Forelimb muscle (tissue), 1 donor: ENCODE measurements at regions not wholly inside any gene's neighbourhood (a gene's known extent, or its start where the extent isn't known, plus 50 kb on each side); places are given as distances from the start of the nearest gene placed in this dataset.

Source experiments
- DNase-seq: peaks from one replicate; pipeline ENCODE4 v3.0.0-alpha.2; 2013; ENCODE audit warnings: low read depth

DNA sequence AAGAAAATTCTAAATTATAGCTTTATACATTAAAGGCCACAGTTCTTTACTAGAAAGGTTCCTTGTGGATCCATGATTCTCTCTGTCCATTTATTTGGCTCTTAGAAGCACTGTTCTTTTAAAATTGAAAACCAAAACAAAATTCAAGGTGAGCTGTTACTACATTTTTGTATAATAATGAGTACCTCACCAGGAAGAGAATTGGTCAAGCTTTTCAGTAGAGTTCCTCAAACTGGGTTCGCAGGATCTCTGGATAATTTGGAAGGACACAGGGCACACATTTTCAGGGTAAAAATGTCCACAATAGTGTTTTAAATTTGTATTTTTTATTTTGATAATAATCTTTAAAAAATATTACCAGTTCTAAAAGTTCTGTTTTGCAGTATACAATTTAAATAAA, 93.0 kb downstream of the PPP1R3A start:
- DNase-seq, result no peak

DNA sequence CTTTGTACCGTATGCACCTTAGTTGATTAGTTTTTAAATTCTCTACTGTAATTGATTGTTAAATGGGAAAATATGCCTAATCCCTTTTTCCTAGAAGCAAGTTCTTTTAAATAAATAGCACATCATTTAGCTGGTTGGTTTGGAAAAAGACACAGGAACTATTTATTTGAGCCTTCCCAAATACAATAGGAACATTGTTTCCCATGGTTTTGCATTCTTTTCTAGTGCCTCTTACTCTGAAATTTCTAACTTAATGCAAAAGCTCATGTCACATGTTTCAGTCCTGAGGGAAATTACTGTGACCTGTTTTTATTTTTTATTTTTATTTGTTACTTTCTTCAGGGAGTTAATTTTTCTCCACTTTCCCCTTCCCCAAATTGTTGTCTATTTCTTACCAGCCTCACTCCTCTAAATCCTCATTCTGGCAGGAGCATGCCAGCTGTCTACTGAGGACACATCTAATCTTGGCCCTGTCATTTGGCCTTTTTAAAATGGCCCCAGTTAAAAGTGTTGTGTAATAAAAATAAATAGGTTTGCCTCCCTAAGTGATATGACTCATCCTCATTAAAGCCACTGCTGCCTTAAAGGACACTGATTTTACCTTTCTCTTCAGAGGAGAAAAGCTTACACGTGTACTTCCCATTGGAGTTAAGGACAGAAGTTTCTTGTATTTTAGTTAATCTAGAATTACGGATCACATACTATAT, 94.5 kb downstream of the PPP1R3A start:
- no peak for DNase-seq

DNA sequence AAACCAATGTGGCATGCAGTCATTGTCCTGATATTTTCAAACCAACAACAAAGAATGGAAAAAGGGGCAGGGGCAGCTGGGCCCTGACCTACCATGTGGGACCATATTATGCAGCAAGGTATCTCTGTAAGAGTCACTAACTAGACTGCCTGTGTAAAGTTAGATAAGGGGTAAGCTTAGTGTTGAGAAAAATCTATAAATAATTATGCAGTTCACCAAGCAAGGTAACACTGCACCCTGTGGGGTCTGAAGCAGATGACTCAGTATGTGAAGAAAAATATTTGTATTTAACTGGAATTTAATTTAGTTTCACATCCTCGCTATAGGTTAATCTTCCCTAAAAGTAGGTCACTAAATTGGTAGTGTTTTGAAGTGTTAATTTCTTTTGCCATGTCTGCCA, 99.3 kb downstream of the PPP1R3A start:
- DNase-seq, result no peak

DNA sequence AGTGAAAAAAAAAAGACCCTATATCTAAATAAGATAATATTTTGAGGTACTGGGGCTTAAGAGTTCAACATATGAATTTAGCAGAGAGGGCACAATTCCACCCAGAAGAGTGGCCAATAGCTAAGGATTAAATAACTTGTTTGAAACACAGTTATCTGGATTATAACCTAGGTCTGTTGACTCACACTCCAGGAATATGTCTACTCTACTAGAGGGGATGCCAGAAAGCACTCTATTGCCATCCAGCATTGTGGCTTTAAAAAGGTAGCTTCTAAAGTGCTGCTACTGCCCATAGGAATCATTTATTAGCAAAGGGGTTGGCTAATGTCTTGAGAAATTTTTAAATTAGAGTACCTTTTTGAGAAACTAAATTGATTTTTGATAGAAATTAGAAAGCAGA, 102.2 kb downstream of the PPP1R3A start:
- DNase-seq, result no peak

DNA sequence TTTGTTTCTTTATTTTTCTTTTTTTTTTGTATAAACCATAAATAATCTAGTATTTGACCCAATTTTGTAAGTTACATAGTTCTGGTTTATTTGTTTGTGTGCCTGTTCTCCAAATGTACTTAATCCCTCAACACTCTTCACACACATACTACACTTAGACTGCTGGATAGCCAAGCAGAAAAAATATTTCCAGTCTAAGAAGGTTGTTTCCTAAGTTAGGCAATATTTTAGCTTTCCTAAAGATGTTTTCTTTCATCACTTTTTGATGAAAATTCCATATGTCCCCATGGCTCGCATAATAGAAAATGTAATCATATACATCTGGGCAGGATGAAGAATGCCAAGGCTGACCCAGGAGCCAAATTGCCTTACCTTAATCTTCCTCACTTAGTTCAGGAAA, 105.3 kb downstream of the PPP1R3A start:
- DNase-seq, result no peak

DNA sequence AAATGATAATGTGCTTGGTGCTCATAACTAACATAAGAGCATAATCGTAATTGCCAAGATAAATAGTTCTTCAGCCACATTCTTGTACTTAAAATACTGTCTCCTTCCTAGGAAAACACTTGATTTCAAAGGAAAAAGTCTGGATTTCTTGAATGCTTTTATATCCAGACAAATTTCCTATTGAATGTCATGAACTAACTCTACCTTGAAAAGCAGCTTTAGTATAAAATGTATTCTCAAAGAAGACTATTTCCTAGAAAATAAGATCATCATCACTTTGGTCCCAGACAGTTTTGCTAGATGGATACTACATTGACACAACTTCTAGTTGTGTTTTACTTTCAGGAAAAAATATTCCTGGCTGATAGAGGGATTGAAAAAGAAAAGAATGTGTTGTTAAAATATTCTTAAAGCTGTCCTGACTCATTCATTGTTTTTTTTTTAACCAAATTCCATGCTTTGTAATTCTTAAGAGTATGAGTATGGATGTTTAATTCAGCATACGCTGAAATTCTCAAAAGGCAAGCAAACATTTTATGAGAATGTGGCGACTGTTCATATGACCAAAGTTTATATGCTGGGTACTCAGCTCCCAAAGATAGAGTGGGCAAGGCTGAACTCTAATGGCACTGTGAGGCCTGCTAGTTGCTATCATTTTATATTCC, 106.1 kb downstream of the PPP1R3A start:
- DNase-seq, result no peak

DNA sequence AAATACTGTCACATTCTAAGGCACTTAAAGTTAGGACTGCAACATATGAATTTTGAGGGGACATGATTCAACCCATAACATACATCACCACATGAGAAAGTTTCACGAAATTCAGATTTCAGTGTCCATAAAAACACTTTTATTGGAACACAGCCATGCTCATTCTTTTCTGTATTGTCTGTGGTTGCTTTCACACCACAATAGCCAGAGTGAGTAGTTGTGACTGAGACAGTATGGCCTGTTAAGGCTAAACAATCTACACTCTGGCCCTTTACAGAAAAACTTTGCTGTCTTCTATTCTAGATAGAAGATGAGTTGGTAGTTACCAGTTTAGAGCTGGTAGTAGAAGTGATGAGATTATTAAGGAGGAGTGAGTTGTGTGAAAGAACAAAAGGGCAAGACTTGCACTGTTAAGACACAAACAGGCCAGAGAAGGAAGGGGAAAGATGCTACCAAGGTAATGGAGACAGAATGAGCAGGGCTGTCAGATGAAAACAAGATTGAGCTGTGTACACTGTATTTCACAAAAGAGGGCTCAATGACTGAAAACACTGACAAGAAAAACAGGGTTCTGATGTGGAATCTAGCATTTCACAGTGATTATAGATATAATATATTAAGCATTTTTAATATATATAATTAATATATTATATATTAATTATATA, 108.6 kb downstream of the PPP1R3A start:
- no peak for DNase-seq

DNA sequence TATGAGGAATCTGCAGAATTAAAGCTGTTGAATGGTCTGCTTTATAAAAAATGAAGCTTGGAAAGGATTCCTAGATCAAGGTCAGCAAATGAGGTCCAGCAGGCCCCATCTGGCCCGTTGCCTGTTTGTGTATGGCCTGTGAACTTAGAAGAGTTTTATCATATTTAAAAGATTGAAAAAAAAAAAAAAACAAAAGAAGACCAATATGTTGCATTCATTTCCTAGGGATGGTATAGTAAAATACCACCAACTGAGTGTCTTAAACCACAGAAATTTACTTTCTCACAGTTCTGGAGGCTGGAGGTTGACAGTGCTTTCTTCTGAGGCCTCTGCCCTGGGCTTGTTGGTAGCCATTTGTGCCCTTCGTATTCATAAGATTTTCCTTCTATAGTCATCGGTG, 109.2 kb downstream of the PPP1R3A start:
- no peak for DNase-seq

DNA sequence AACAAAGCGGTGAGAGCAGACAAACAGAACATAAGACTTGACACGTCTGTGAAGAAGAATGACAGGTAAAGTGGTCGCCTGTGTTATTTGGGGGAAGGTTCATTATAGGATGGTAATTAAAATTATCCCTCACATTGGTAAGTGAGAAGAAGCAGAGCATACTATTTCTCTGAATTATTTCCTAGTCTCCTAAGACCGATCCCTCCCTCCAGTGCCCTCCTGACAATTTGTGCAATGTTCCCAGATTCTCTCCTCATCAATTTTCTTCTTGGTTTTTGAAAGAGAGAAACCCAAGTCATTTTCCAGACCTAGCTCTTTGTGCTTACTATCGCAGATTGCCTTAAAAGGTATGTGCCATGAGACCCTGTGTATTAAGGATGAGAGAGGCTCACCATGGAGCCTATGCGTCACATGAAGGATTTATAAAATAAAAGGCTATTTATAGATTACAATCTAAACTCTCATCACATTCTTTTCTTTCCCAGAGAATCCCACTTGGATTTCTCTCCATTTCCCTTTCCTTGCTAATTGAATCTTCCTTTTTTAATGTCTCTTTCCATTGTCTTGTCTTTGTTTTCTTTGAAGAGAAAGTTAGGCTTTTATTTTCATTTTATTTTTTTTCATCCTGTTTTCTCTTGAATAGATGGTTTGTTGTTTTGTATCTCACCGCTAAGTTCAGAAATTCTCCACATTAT, 112.0 kb downstream of the PPP1R3A start:
- no peak for DNase-seq

DNA sequence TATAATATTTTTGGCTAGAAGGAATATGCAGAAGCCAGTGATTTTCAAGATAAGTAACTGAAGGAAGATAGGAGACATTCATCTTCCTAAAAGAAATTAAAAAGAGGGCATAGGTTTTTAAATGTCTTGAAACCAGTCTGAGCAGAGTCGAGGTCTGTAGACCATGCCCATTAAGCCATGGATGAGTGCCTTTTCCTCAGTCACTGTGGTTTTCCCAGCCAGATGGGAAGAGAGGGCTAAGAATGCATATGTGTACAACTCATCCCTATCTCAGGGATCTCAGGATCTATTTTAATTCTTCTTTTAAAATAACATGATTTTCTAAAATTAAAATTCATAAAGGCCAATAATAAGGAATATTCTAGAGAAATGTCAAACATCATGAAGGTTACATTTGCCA, 112.8 kb downstream of the PPP1R3A start:
- no peak for DNase-seq

DNA sequence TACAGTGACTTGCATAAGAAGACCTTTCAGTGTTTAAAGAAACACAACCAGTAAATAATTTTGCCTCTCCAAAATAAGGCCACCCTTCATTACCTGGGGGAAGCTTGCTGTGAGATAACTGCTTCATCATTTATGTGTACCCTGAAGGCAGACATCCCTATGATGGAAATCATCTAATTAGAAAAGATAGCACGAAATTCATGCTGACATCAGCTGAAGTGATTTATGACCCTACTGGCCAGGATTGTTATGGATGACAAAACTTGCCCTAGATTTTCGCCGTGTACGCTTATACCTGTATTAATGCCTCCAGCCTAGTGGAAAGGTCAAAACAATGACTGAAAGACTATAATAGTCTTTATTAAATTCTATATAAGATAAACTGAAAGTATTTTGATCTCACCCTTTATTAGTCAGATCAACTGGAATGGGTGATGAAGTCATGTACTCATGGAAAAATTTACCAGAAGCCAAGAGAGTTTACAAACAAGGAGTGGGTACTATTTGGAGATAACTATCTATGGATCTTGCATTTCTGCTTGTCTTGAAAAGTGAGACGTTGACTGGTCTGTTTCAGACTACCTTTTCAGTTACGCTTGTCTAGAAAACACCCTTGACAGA, 114.2 kb downstream of the PPP1R3A start:
- no peak for DNase-seq

DNA sequence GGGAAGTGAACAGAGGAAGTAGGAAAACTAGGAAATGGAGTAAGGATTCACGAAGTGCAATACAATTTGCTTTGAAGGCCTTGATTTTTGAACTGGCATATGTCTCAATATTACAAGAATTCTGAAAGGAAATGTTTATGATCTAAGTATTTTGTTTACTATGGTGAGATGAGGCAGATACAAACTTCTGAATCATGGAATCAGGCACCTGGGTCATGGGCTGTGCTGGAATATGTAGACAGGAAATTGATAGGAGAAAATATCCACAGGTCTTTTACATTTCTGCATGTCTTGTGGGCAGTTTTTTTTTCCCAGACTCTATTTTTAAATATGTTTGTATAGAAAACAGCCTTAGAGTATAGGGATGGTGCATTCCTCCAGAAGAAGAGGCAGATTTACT, 117.1 kb downstream of the PPP1R3A start:
- DNase-seq, result no peak

DNA sequence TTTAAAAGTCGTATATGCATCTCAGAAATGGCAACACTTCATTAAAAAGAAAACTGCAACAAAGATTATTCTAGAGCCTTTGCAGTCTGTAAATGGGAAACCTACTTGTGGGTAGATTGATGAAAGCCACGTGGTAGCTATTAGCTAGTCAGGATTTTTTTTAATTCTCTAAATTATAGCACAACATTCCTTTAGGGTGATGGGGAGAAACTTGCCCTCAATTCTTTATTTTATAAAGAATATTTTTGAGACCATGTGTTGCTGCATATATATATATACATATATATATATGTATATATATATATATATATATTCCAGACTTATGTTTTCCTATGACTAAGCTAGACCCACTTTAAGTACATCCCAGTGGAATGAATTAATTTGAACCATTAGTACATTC, 118.0 kb downstream of the PPP1R3A start:
- DNase-seq, result no peak

DNA sequence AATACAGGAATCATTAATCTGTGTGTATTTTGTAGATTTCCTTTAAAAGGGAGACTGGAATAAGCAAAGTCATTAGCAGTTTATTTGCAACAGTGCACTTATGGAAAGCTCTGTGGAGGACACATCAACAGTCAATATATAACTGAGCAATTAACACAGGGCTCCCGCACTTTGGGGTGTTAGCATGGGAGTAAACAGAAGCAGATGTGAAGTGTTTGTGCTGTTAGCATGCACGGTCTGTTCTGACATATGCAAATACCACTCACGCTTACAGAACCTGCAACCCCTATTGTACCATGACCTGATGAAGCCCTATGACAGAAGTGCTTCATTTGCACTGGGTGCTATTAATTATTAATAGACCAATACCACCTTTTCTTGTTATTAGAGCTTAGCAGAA, 118.9 kb downstream of the PPP1R3A start:
- no peak for DNase-seq

DNA sequence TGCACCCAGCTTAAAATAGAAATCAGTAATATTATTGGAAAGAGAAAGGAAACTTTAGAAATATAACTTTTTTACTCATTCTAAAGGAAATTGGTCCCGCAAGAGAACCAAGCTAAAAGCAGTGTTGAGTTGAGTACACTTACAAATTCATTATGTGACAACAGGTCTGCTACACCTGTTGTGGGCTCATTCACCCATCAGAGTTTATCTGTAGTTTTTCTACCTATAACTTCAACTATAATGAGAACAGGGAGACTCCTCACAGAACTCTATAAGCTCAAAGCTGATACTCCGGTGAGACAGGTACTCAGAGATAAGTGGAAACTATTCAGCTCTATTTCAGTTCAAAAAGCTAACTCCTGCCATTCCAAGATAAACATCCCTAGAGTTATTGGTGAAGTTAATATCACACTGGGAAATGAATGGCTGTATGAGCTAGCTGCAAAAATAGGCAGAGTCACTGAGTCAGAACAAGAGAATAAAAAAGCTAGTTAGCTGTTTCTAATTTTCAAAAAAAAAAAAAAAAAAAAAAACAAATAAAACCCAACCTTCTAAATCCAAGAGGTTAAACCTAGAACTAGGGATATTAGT, 121.3 kb downstream of the PPP1R3A start:
- DNase-seq, result no peak

DNA sequence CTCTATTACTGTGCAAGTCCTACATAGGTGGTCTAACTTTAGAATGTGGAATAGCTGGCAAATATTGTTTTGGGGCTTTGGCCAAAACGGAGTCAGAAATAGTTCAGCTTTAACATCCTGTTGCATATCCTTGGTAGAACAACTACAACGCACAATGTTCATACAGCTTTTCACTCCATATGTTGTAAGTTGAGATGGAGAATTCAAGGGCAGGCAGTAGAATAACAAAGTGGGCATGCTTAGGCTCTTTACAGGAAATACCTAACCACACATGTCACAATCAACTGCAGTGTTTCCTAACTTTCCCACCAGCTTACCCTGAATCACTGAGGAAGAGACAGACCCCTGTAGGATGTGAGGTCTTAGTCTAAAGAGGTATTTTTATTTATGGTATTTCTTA, 122.3 kb downstream of the PPP1R3A start:
- DNase-seq, result no peak

DNA sequence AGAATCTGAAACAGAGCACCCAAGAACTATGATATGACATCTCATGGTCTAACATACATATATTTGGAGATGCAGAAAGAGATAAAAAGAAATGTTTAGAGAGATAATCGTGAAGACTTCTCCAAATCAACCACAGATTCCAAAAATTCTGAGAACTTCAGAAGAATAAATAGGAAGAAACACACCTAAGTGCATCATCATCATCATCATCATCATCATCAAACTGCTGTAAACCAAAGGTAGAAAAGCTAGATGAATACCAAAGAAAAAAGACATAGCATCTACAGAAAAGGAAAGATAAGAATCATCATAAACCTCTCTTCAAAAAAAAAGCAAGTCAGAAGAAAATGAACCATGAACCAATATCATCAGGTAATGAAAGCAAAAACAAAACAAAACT, 124.2 kb downstream of the PPP1R3A start:
- no peak for DNase-seq

DNA sequence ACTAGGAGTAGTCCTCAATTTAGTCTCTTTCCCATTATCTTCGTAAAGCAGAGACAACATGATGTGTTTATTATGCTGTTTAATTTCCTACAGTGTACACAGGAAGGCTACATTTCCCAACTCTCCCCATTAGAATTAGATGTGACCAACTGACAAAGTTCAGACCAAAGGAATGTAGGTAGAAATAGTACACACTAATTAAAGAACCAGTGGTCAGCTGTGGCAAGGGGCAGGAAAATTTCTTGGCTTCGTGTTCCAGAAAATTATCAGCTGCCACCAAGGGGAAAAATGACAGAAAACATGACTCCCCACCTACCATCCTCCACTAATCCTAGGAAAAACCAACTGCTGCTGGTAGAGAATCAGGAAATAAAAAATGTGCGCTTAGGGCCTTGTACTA, 125.6 kb downstream of the PPP1R3A start:
- no peak for DNase-seq

DNA sequence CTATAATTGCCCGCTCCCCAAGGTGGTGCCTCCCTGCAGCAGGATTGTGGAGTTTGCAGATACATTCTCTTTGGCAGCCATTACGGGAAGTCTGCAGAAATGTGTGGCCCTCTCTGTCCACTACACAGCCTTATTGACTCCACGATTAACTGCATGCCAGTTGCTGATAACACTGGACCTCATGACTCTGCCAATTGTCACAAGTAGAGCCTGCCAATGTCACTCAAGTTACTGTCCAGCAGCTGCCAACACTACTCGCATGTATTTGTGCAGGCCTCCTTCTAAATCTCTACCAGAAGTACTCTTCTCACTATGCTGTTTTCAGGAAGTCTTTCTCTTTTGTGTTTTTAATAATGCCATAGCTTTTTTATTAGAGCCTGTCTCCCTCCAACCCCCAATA, 128.8 kb downstream of the PPP1R3A start:
- DNase-seq, result no peak

DNA sequence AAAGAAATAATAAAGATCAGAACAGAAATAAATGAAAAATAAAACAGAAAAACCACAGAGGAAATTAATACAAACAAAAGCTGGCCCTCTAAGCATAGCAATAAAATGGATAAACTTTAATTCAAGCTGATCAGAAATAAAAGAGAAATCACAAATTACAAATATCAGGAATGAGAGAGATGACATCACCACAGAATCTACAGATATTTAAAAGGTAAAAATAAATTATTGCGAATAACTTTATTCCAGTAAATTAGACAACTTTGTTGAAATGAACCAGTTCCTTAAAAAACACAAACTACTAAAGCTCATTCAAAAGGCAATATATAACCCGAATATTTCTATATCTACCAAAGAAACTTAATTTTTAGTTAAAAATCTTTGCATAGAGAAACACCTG, 131.7 kb downstream of the PPP1R3A start:
- DNase-seq, result no peak

DNA sequence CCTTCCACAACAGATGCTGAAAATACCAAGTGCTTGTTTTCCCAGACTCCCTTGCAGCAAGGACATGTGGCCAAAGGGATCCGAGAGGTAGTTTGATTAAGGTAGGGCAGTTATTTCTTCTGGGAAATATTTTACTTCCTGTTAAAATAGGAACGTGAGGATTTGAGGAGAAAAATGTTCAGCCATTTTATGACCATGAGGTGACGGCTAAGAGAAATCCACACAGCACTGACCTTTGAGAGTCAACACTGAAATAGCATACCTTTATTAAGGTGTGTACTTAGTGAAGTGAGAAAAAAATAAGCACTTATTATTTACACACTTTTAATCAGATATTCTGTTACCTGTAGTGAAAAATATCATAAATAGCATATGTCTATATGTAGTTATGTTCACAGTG, 133.9 kb downstream of the PPP1R3A start:
- no peak for DNase-seq

DNA sequence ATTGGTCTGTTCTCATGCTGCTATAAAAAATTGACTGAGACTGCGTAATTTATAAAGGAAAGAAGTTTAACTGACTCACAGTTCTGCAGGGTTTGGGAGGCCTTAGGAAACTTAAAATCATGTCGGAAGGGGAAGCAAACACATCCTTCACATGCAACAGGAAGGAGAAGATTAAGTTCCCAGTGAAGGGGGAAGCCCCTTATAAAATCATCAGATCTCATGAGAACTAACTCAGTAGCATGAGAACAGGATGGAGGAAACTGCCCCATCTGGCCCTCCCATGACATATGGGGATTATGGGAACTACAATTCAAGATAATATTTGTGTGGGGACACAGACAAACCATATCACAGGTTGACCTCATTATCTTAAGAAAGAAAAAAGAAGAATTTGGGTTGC, 134.5 kb downstream of the PPP1R3A start:
- no peak for DNase-seq
